Natural killer cell (primary cell): ENCODE measurements at regions not wholly inside any gene's neighbourhood (a gene's known extent, or its start where the extent isn't known, plus 50 kb on each side); places are given as distances from the start of the nearest gene placed in this dataset.

Source experiments
- ATAC-seq, 3 donors: fragments of 150-1000 bp in 2 of 3; fragments of 200-7000 bp in 1 of 3; cut with Tn5 transposase; 1 replicate in 1 of 3; 2 replicates in 2 of 3; pipeline ENCODE4 v1.10.0; 2021; ENCODE audit warnings: mild to moderate bottlenecking in 2 of 3, moderate library complexity in 2 of 3
- DNase-seq, 2 donors: peaks; one replicate each; pipeline versions ENCODE4 v3.0.0 to v3.0.0-alpha.2; 2013 to 2021; ENCODE audit warnings: mixed read lengths in 1 of 2
- H3K27ac ChIP-seq: one replicate; pipeline ENCODE4 v1.5.1; 2013; ENCODE audit warnings: mild to moderate bottlenecking, low read length
- H3K27me3 ChIP-seq: one replicate; pipeline ENCODE4 v1.6.1; 2013; ENCODE audit warnings: low read length; ENCODE audit not compliant: control insufficient read depth, insufficient read depth
- H3K36me3 ChIP-seq: one replicate; pipeline ENCODE4 v1.6.1; 2013; ENCODE audit warnings: low read length; ENCODE audit not compliant: control insufficient read depth, insufficient read depth
- H3K4me1 ChIP-seq: one replicate; pipeline ENCODE4 v1.6.1; 2013; ENCODE audit warnings: low read length; ENCODE audit not compliant: control insufficient read depth, insufficient read depth
- H3K4me3 ChIP-seq: one replicate; pipeline ENCODE4 v1.5.1; 2013; ENCODE audit warnings: low read length
- H3K9me3 ChIP-seq: one replicate; pipeline ENCODE4 v1.6.1; 2013; ENCODE audit warnings: low read length; ENCODE audit not compliant: control insufficient read depth, insufficient read depth
- H3K27ac Mint-ChIP-seq, 2 donors: one replicate each; pipeline ENCODE4 v1.8.0; 2022; ENCODE audit warnings: mild to moderate bottlenecking in 2 of 2, mixed read lengths in 2 of 2, moderate library complexity in 1 of 2
- H3K27me3 Mint-ChIP-seq, 2 donors: one replicate each; pipeline ENCODE4 v1.8.0; 2022; ENCODE audit warnings: low read depth in 2 of 2, mixed read lengths in 2 of 2
- H3K36me3 Mint-ChIP-seq: one replicate; pipeline ENCODE4 v1.8.0; 2022; ENCODE audit warnings: mixed read lengths
- H3K4me1 Mint-ChIP-seq, 2 donors: one replicate each; pipeline ENCODE4 v1.8.0; 2022; ENCODE audit warnings: mixed read lengths in 2 of 2
- H3K4me3 Mint-ChIP-seq: one replicate; pipeline ENCODE4 v1.8.0; 2022; ENCODE audit warnings: mild to moderate bottlenecking, moderate library complexity, mixed read lengths
- H3K9me3 Mint-ChIP-seq, 2 donors: one replicate each; pipeline ENCODE4 v1.8.0; 2022; ENCODE audit warnings: mixed read lengths in 2 of 2
- CTCF ChIP-seq: fragments of 200-600 bp; IDR thresholded peaks from one replicate; pipeline ENCODE4 v1.8.0; 2022; ENCODE audit warnings: antibody characterized with exemption
- WGBS: methylation state at CpG from one replicate; pipeline ENCODE4 v1.1.7; 2013; ENCODE audit warnings: missing lambda C conversion rate; ENCODE audit not compliant: insufficient coverage; 5-methylcytosine and 5-hydroxymethylcytosine counted together
- intact Hi-C: fragments of 100-400 bp; cut with micrococcal nuclease; formaldehyde crosslinking; loops from one replicate; pipeline ENCODE4 v1.14.2; 2022

GRCh38 chr18:76618721-76619120, 123.7 kb upstream of the ZNF516 start:
- Mint-ChIP-seq H3K27me3 (peaks cover 16 to 30% of the 10 kb centered on the region in 2 donors), H3K36me3 (no peaks in the 10 kb centered on the region), H3K4me1 (peaks cover 4 to 9% of the 10 kb centered on the region in 2 donors), H3K27ac (no peak overlapping the region), H3K9me3 (no peaks in the 10 kb centered on the region), H3K4me3 (no peak overlapping the region)
- H3K4me1 ChIP-seq: peaks cover 8% of the 10 kb centered on the region
- TF ChIP-seq CTCF: no peak
- H3K4me3 ChIP-seq: no peak overlapping the region
- no peak for ATAC-seq
- no peaks in the 10 kb centered on the region for H3K9me3 ChIP-seq
- H3K27ac ChIP-seq: no peak overlapping the region
- H3K36me3 ChIP-seq: no peaks in the 10 kb centered on the region
- intact Hi-C loops: no loop called here
- 77% methylated on average over 2 of the region's 2 CpGs for WGBS
- H3K27me3 ChIP-seq: no peaks in the 10 kb centered on the region
- DNase-seq: no peak

- Mint-ChIP-seq H3K36me3 (no peaks in the 10 kb centered on the region), H3K4me3 (no peak overlapping the region), H3K27ac (no peak overlapping the region), H3K27me3 (peaks cover 16 to 32% of the 10 kb centered on the region in 2 donors), H3K9me3 (no peaks in the 10 kb centered on the region), H3K4me1 (peaks cover 4 to 9% of the 10 kb centered on the region in 2 donors)
- DNase-seq (no peak), ATAC-seq (no peak)
- no peaks in the 10 kb centered on the region for H3K9me3 ChIP-seq
- no peak overlapping the region for H3K4me3 ChIP-seq
- H3K4me1 ChIP-seq: peaks cover 8% of the 10 kb centered on the region
- no peak overlapping the region for H3K27ac ChIP-seq
- no peak for TF ChIP-seq CTCF
- H3K27me3 ChIP-seq: no peaks in the 10 kb centered on the region
- H3K36me3 ChIP-seq: no peaks in the 10 kb centered on the region
- intact Hi-C loops: no loop called here
- WGBS: 94% methylated on average over 6 of the region's 7 CpGs
Observed at GRCh38 chr18:76616373-76616772, 121.3 kb upstream of the ZNF516 start.

GRCh38 chr18:76615065-76615733, 120.2 kb upstream of the ZNF516 start:
- Mint-ChIP-seq H3K27me3 (peaks cover 13 to 20% of the 10 kb centered on the region in 2 donors), H3K4me1 (peaks cover under 1 to 5% of the 10 kb centered on the region in 2 donors), H3K9me3 (no peaks in the 10 kb centered on the region), H3K36me3 (no peaks in the 10 kb centered on the region), H3K27ac (no peak overlapping the region), H3K4me3 (no peak overlapping the region)
- intact Hi-C loops: no loop called here
- no peak for TF ChIP-seq CTCF
- H3K27me3 ChIP-seq: no peaks in the 10 kb centered on the region
- no peaks in the 10 kb centered on the region for H3K36me3 ChIP-seq
- no peak overlapping the region for H3K4me3 ChIP-seq
- peaks cover 6% of the 10 kb centered on the region for H3K4me1 ChIP-seq
- no peak overlapping the region for H3K27ac ChIP-seq
- WGBS: 93% methylated on average over 17 of the region's 17 CpGs
- no peaks in the 10 kb centered on the region for H3K9me3 ChIP-seq
- DNase-seq (no peak), ATAC-seq (no peak)

- no peak overlapping the region for H3K4me3 Mint-ChIP-seq
- no peak overlapping the region for H3K4me3 ChIP-seq
- peaks cover 13 to 19% of the 10 kb centered on the region in 2 donors for H3K27me3 Mint-ChIP-seq
- WGBS: 95% methylated on average over 25 of the region's 25 CpGs
- no peaks in the 10 kb centered on the region for H3K36me3 Mint-ChIP-seq
- DNase-seq (no peak), ATAC-seq (no peak)
- H3K4me1 Mint-ChIP-seq: no peaks in the 10 kb centered on the region
- H3K27me3 ChIP-seq: no peaks in the 10 kb centered on the region
- H3K4me1 ChIP-seq: no peaks in the 10 kb centered on the region
- intact Hi-C loops: no loop called here
- no peaks in the 10 kb centered on the region for H3K9me3 Mint-ChIP-seq
- no peak for TF ChIP-seq CTCF
- no peak overlapping the region for H3K27ac ChIP-seq
- H3K9me3 ChIP-seq: no peaks in the 10 kb centered on the region
- no peaks in the 10 kb centered on the region for H3K36me3 ChIP-seq
- no peak overlapping the region for H3K27ac Mint-ChIP-seq
Observed at GRCh38 chr18:76613755-76614120, 118.7 kb upstream of the ZNF516 start.
